SK-N-SH (cell line): ENCODE measurements at regions not wholly inside any gene's neighbourhood (a gene's known extent, or its start where the extent isn't known, plus 50 kb on each side); places are given as distances from the start of the nearest gene placed in this dataset.

Source experiments
- CTCF ChIA-PET: fragments of 300-600, 350-600 bp; formaldehyde crosslinking; extraction: SDS; loops from one replicate; lab custom pipeline; 2021; lab: Yijun Ruan, JAX
- POLR2A ChIA-PET: fragments of 350-600 bp; sonication (Branson Sonifier 250); formaldehyde crosslinking; extraction: SDS; loops from one replicate; lab custom pipeline; 2020; ENCODE audit warnings: antibody characterized with exemption, inconsistent platforms; lab: Yijun Ruan, JAX
- DNase-seq: peaks from one replicate; pipeline ENCODE4 v3.0.0; 2012
- H2AFZ ChIP-seq: fragments of 200-600 bp; sonication (generic); 2 replicates; pipeline ENCODE4 v1.8.1; 2016; ENCODE audit warnings: antibody characterized with exemption, mild to moderate bottlenecking, low read depth
- H3F3A ChIP-seq: fragments of 200-600 bp; sonication (generic); replicated peaks from 2 replicates; pipeline ENCODE3; 2016; ENCODE audit warnings: antibody characterized with exemption, mild to moderate bottlenecking; ENCODE audit not compliant: insufficient read depth
- H3K27ac ChIP-seq, 2 experiments: fragments of 200-500 bp in 1 of 2; fragments of 200-600 bp in 1 of 2; sonication (Bioruptor generic) in 1 of 2; sonication (generic), shearing (Covaris generic) in 1 of 2; 2 replicates each; pipeline versions ENCODE4 v1.5.1 to v1.6.1; 2014 to 2016; ENCODE audit warnings: low read depth in 2 of 2, inconsistent platforms in 1 of 2, low read length in 1 of 2, mild to moderate bottlenecking in 1 of 2, mixed read lengths in 1 of 2
- H3K27me3 ChIP-seq: fragments of 200-600 bp; sonication (generic), shearing (Covaris generic); 2 replicates; pipeline ENCODE4 v1.6.1; 2016; ENCODE audit warnings: mixed run types; ENCODE audit not compliant: insufficient read depth
- H3K36me3 ChIP-seq, 2 experiments: fragments of 200-500 bp in 1 of 2; fragments of 200-600 bp in 1 of 2; sonication (Bioruptor generic) in 1 of 2; sonication (generic) in 1 of 2; replicated peaks in 1 of 2; 2 replicates each; pipeline versions ENCODE3 to v1.5.1; 2014 to 2016; ENCODE audit warnings: low read length in 1 of 2, mild to moderate bottlenecking in 1 of 2; ENCODE audit not compliant: insufficient read depth in 2 of 2, control insufficient read depth in 1 of 2
- H3K4me1 ChIP-seq, 2 experiments: fragments of 200-500 bp in 1 of 2; fragments of 200-600 bp in 1 of 2; sonication (Bioruptor generic) in 1 of 2; sonication (generic), shearing (Covaris generic) in 1 of 2; 2 replicates each; pipeline versions ENCODE4 v1.5.1 to v1.6.1; 2014 to 2016; ENCODE audit warnings: low read depth in 1 of 2, low read length in 1 of 2, mixed run types in 1 of 2; ENCODE audit not compliant: insufficient read depth in 2 of 2, control insufficient read depth in 1 of 2
- H3K4me2 ChIP-seq: fragments of 200-600 bp; sonication (generic), shearing (Covaris generic); 2 replicates; pipeline ENCODE4 v1.6.1; 2017; ENCODE audit warnings: mixed run types
- H3K4me3 ChIP-seq, 2 experiments: fragments of 200-500 bp in 1 of 2; fragments of 200-600 bp in 1 of 2; sonication (Bioruptor generic) in 1 of 2; sonication (generic), shearing (Covaris generic) in 1 of 2; 2 replicates each; pipeline versions ENCODE4 v1.5.1 to v1.8.1; 2014 to 2016; ENCODE audit warnings: low read depth in 2 of 2, inconsistent platforms in 1 of 2, low read length in 1 of 2, mild to moderate bottlenecking in 1 of 2, mixed read lengths in 1 of 2, moderate library complexity in 1 of 2
- H3K79me2 ChIP-seq: fragments of 200-600 bp; sonication (generic); 2 replicates; pipeline ENCODE4 v1.8.1; 2017; ENCODE audit warnings: mild to moderate bottlenecking; ENCODE audit not compliant: insufficient read depth
- H3K9ac ChIP-seq: fragments of 200-600 bp; sonication (generic); 2 replicates; pipeline ENCODE4 v1.6.1; 2017; ENCODE audit warnings: mixed run types
- H3K9me2 ChIP-seq: fragments of 200-600 bp; sonication (generic); 2 replicates; pipeline ENCODE4 v1.6.1; 2017; ENCODE audit warnings: mixed run types
- H3K9me3 ChIP-seq: fragments of 200-600 bp; sonication (generic); 2 replicates; pipeline ENCODE4 v1.6.1; 2017; ENCODE audit warnings: mixed run types, mild to moderate bottlenecking, moderate library complexity
- H4K20me1 ChIP-seq: fragments of 200-600 bp; sonication (generic); 2 replicates; pipeline ENCODE4 v1.6.1; 2017; ENCODE audit warnings: mild to moderate bottlenecking, mixed run types; ENCODE audit not compliant: insufficient read depth
- CHD2 ChIP-seq: fragments of 150-350 bp; IDR thresholded peaks from 2 replicates; pipeline ENCODE4 v1.6.1; 2018; ENCODE audit warnings: low read length; ENCODE audit not compliant: partially characterized antibody
- EP300 ChIP-seq, 2 experiments: IDR thresholded peaks; 2 replicates each; pipeline versions ENCODE4 v1.4.0 to v1.6.1; 2012; ENCODE audit warnings: borderline replicate concordance in 1 of 2, low read depth in 1 of 2, low read length in 1 of 2
- EZH2phosphoT487 ChIP-seq: fragments of 200-600 bp; sonication (generic); IDR thresholded peaks from 2 replicates; pipeline ENCODE4 v1.6.1; 2017; ENCODE audit warnings: low read depth, mixed run types, mild to moderate bottlenecking, antibody characterized with exemption, moderate library complexity, borderline replicate concordance
- NFIC ChIP-seq: IDR thresholded peaks from 2 replicates; pipeline ENCODE4 v1.4.0; 2012; ENCODE audit warnings: borderline replicate concordance
- RCOR1 ChIP-seq: fragments of 150-350 bp; IDR thresholded peaks from 2 replicates; pipeline ENCODE4 v1.6.1; 2017; ENCODE audit warnings: antibody characterized with exemption, low read length
- RXRA ChIP-seq: IDR thresholded peaks from 2 replicates; pipeline ENCODE4 v1.4.0; 2012; ENCODE audit warnings: low read depth, mild to moderate bottlenecking, borderline replicate concordance
- SIN3A ChIP-seq: IDR thresholded peaks from 2 replicates; pipeline ENCODE4 v1.6.1; 2012; ENCODE audit warnings: low read depth, mild to moderate bottlenecking, low read length, moderate library complexity, borderline replicate concordance
- TAF1 ChIP-seq: IDR thresholded peaks from 2 replicates; pipeline ENCODE4 v1.6.1; 2012; ENCODE audit warnings: low read depth, mild to moderate bottlenecking, low read length, moderate library complexity, borderline replicate concordance
- TEAD4 ChIP-seq: IDR thresholded peaks from 2 replicates; pipeline ENCODE4 v1.4.0; 2012; ENCODE audit warnings: mild to moderate bottlenecking, borderline replicate concordance; ENCODE audit not compliant: insufficient read depth
- WGBS: methylation state at CpG from one replicate; pipeline ENCODE4 v1.1.6; 2017; ENCODE audit warnings: low lambda C conversion rate; 5-methylcytosine and 5-hydroxymethylcytosine counted together
- TF ChIP-seq, protein P1 (sequence below): IDR thresholded peaks from 2 replicates; pipeline ENCODE4 v1.4.0; 2012; ENCODE audit warnings: low read depth, borderline replicate concordance
- TF ChIP-seq, protein P2 (sequence below): fragments of 200-600 bp; sonication (generic); IDR thresholded peaks from 2 replicates; pipeline ENCODE4 v1.6.1; 2017; ENCODE audit warnings: antibody characterized with exemption, mild to moderate bottlenecking, moderate library complexity
- TF ChIP-seq, protein P3 (sequence below): IDR thresholded peaks from 2 replicates; pipeline ENCODE4 v1.4.0; 2012; ENCODE audit warnings: low read depth, borderline replicate concordance
- TF ChIP-seq, protein P4 (sequence below): IDR thresholded peaks from 2 replicates; pipeline ENCODE4; 2012

DNA sequence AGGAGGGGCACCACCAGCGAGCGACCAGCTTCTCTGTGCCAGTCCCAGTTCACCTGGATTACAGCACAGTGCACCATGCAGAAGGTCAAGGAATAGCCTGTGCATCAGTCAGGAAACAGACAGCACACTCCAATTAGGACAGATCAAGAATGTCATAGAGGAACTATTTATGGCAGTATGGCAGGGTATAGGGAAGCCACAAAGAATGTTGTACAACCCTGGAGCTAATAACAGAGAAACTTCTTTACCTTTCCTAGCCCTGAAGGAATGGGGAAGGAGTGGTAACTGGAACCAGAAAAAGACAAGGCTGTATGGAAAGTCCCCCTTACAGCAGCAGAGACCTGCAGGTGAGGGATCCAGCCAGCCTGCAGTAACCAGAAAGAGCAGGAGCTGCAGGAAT is 87.8 kb upstream of the USP24 start:
- Histone ChIP-seq H3K9me3 (no peaks in the 10 kb centered on the region), H3K4me3 (no peak overlapping the region), H3F3A (no peaks in the 10 kb centered on the region), H3K9ac (no peak overlapping the region), H3K4me1 (peaks cover 0 to 12% of the 10 kb centered on the region in 2 experiments; a peak in 1 of 4 replicates), H3K27ac (no peak overlapping the region), H3K4me2 (no peak overlapping the region), H2AFZ (no peak overlapping the region), H3K79me2 (no peaks in the 10 kb centered on the region), H3K36me3 (no peaks in the 10 kb centered on the region), H3K9me2 (no peaks in the 10 kb centered on the region), H3K27me3 (no peaks in the 10 kb centered on the region), H4K20me1 (no peaks in the 10 kb centered on the region)
- WGBS, result 95% methylated on average over 2 of the region's 2 CpGs
- ChIA-PET CTCF (interaction anchor here (1.3 to 2.4 kb wide), 4 partner anchors 17 to 1281 kb away, joined by 3 to 9 read pairs (median 4); no protein-coding TSS in a partner anchor), POLR2A (no interaction called here)
- TF ChIP-seq RCOR1 (no peak), SIN3A (no peak), CHD2 (no peak)
- no peak for DNase-seq

DNA sequence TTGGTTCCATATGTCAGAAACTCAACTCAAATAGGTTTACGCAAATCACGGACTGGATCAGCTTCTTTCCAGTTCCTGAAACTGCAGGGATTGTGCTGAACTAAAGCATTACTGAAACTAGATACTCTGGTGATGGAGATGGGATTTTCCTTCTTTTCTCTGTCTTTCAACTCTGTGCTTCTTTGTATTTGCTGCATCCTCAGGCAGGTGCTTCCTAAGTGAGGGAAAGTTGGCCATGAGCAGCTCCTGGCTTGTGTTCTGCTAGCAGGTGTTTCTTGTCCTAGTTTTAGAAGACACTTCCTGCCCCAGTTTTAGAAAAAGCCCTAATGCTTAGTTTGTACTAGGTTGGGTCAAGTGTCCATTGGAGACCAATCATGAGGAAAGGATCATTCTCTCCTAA is 86.7 kb upstream of the USP24 start:
- Histone ChIP-seq H2AFZ (no peak overlapping the region), H3K9ac (no peak overlapping the region), H3K9me2 (no peaks in the 10 kb centered on the region), H3K27me3 (no peaks in the 10 kb centered on the region), H3K4me2 (no peak overlapping the region), H3K79me2 (no peaks in the 10 kb centered on the region), H3K9me3 (no peaks in the 10 kb centered on the region), H3K4me3 (no peak overlapping the region), H3K27ac (no peak overlapping the region), H4K20me1 (no peaks in the 10 kb centered on the region), H3K4me1 (peaks cover 0 to 8% of the 10 kb centered on the region in 2 experiments; a peak in 1 of 4 replicates), H3K36me3 (no peaks in the 10 kb centered on the region), H3F3A (no peaks in the 10 kb centered on the region)
- no peak for DNase-seq
- ChIA-PET POLR2A (no interaction called here), CTCF (interaction anchor here (1.3 to 2.4 kb wide), 2 partner anchors 18 to 24 kb away, joined by 3 to 9 read pairs; no protein-coding TSS in a partner anchor)
- 91% methylated on average over 2 of the region's 2 CpGs for WGBS
- TF ChIP-seq NFIC (no peak), TAF1 (no peak), RXRA (no peak), TEAD4 (no peak), EZH2phosphoT487 (no peak), EP300 (IDR thresholded peaks at IDR 0.05; ENCODE audit: borderline replicate concordance in 1 of 2, low read depth in 1 of 2, low read length in 1 of 2) (no peak)
- TF ChIP-seq, protein P1, sequence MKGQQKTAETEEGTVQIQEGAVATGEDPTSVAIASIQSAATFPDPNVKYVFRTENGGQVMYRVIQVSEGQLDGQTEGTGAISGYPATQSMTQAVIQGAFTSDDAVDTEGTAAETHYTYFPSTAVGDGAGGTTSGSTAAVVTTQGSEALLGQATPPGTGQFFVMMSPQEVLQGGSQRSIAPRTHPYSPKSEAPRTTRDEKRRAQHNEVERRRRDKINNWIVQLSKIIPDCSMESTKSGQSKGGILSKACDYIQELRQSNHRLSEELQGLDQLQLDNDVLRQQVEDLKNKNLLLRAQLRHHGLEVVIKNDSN, result no peak
- TF ChIP-seq, protein P2, sequence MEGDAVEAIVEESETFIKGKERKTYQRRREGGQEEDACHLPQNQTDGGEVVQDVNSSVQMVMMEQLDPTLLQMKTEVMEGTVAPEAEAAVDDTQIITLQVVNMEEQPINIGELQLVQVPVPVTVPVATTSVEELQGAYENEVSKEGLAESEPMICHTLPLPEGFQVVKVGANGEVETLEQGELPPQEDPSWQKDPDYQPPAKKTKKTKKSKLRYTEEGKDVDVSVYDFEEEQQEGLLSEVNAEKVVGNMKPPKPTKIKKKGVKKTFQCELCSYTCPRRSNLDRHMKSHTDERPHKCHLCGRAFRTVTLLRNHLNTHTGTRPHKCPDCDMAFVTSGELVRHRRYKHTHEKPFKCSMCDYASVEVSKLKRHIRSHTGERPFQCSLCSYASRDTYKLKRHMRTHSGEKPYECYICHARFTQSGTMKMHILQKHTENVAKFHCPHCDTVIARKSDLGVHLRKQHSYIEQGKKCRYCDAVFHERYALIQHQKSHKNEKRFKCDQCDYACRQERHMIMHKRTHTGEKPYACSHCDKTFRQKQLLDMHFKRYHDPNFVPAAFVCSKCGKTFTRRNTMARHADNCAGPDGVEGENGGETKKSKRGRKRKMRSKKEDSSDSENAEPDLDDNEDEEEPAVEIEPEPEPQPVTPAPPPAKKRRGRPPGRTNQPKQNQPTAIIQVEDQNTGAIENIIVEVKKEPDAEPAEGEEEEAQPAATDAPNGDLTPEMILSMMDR, result no peak
- TF ChIP-seq, protein P3, sequence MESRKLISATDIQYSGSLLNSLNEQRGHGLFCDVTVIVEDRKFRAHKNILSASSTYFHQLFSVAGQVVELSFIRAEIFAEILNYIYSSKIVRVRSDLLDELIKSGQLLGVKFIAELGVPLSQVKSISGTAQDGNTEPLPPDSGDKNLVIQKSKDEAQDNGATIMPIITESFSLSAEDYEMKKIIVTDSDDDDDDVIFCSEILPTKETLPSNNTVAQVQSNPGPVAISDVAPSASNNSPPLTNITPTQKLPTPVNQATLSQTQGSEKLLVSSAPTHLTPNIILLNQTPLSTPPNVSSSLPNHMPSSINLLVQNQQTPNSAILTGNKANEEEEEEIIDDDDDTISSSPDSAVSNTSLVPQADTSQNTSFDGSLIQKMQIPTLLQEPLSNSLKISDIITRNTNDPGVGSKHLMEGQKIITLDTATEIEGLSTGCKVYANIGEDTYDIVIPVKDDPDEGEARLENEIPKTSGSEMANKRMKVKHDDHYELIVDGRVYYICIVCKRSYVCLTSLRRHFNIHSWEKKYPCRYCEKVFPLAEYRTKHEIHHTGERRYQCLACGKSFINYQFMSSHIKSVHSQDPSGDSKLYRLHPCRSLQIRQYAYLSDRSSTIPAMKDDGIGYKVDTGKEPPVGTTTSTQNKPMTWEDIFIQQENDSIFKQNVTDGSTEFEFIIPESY, result no peak
- TF ChIP-seq, protein P4, sequence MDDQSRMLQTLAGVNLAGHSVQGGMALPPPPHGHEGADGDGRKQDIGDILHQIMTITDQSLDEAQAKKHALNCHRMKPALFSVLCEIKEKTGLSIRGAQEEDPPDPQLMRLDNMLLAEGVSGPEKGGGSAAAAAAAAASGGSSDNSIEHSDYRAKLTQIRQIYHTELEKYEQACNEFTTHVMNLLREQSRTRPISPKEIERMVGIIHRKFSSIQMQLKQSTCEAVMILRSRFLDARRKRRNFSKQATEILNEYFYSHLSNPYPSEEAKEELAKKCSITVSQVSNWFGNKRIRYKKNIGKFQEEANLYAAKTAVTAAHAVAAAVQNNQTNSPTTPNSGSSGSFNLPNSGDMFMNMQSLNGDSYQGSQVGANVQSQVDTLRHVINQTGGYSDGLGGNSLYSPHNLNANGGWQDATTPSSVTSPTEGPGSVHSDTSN, result no peak
